ENCODE measurements at regions not wholly inside any gene's neighbourhood (a gene's known extent, or its start where the extent isn't known, plus 50 kb on each side); places are given as distances from the start of the nearest gene placed in this dataset.

DNA sequence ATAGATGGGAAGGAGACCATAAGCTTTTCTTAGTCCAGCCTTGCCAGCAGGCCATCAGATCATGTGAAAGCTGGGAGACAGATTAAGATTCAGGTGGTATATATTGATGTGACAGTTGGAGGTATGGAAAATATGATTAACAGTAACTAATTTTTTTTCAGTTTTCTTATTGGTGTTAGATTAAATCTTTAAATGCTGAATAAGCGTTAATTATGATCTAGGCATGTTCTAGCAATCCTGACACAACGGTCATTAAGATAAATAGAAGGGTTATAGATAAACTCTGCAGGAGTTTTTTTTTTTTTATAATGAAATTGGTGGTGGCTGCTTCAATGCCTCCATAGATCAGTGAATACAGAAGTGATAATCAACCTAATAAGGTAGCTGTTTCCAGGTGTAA is 649.5 kb upstream of the TENM3 start:
- H3K36me3 ChIP-seq (ENCODE audit: insufficient read depth, low read length) = no peaks in the 10 kb centered on the region
- H3K4me2 ChIP-seq (ENCODE audit: low read length) = no peak overlapping the region
- no peak overlapping the region for H3K9ac ChIP-seq (ENCODE audit: low read depth, low read length)
- H3K9me3 ChIP-seq (replicated peaks; ENCODE audit: low read length) = no peaks in the 10 kb centered on the region
- peaks cover 10% of the 10 kb centered on the region for H3K4me1 ChIP-seq (ENCODE audit: control insufficient read depth, insufficient read depth, low read length)
- H3K27me3 ChIP-seq (ENCODE audit: control insufficient read depth, insufficient read depth, low read length) = no peaks in the 10 kb centered on the region
- no peak overlapping the region for H3K4me3 ChIP-seq (ENCODE audit: low read length)

DNA sequence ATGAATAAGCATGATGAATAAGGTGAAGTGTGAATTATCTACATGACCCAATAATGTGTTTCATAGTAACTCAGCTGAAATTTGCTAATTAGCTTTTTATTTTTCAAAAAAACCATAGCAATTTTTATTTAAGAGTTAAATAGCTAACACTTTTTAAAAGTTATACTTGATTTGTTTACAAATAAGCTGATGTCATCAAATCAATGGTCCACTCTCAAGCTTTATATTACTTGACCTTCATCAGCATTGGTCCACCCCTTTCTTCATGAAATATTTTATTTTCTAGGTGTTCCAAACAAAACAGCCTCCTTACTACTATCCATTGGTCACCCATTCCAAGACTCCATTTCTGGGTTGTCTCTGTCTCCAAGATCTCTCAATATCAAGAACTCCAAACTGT is 649.0 kb upstream of the TENM3 start:
- H3K9ac ChIP-seq (ENCODE audit: low read depth, low read length) = no peak overlapping the region
- no peaks in the 10 kb centered on the region for H3K36me3 ChIP-seq (ENCODE audit: insufficient read depth, low read length)
- peaks cover 10% of the 10 kb centered on the region for H3K4me1 ChIP-seq (ENCODE audit: control insufficient read depth, insufficient read depth, low read length)
- H3K27me3 ChIP-seq (ENCODE audit: control insufficient read depth, insufficient read depth, low read length) = no peaks in the 10 kb centered on the region
- no peaks in the 10 kb centered on the region for H3K9me3 ChIP-seq (replicated peaks; ENCODE audit: low read length)
- no peak overlapping the region for H3K4me3 ChIP-seq (ENCODE audit: low read length)
- H3K4me2 ChIP-seq (ENCODE audit: low read length) = no peak overlapping the region

DNA sequence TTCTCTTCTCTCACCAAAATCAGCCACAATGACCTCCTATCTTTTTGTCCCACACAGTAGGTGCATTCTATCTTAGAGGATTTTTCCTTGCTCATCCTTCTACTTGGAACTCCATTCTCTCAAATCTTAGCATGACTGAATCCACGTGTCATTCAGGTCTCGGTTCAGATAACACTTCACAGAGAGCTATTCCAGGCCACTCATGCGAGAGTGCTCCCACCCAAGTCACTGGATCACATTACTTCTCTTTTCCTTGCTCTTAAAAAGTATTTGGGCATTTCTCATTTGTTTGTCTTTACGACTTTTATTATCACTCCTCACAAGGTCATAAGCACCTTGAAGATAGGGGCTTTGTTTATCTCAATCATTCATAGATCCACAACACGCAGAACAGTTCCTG is 647.5 kb upstream of the TENM3 start:
- Histone ChIP-seq H3K27me3 (ENCODE audit: control insufficient read depth, insufficient read depth, low read length) (no peaks in the 10 kb centered on the region), H3K4me3 (ENCODE audit: low read length) (no peak overlapping the region), H3K9me3 (replicated peaks; ENCODE audit: low read length) (no peaks in the 10 kb centered on the region), H3K9ac (ENCODE audit: low read depth, low read length) (no peak overlapping the region), H3K4me1 (ENCODE audit: control insufficient read depth, insufficient read depth, low read length) (peaks cover 10% of the 10 kb centered on the region), H3K4me2 (ENCODE audit: low read length) (no peak overlapping the region), H3K36me3 (ENCODE audit: insufficient read depth, low read length) (no peaks in the 10 kb centered on the region)

DNA sequence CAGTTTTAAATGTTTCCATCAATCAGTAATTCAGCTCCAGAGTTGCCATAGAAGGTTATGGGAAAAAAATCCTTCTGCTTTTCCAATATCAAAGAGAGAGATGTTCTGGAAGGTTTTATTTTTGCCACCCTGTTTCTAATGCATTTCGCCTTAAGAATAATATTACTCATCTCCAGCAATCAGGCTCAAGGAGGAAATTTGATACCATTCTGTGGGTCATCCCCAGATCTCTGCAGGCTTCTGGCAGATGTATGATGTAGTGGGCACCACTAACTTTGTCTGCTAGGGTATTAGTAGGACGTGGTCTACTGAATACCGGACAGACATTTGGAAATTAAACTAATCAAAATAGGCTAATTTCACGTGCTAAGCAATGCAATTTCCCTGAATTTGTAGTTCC is 645.4 kb upstream of the TENM3 start:
- peaks cover 10% of the 10 kb centered on the region for H3K4me1 ChIP-seq (ENCODE audit: control insufficient read depth, insufficient read depth, low read length)
- H3K4me2 ChIP-seq (ENCODE audit: low read length) = peak overlapping the region; percentile 52
- H3K36me3 ChIP-seq (ENCODE audit: insufficient read depth, low read length) = no peaks in the 10 kb centered on the region

DNA sequence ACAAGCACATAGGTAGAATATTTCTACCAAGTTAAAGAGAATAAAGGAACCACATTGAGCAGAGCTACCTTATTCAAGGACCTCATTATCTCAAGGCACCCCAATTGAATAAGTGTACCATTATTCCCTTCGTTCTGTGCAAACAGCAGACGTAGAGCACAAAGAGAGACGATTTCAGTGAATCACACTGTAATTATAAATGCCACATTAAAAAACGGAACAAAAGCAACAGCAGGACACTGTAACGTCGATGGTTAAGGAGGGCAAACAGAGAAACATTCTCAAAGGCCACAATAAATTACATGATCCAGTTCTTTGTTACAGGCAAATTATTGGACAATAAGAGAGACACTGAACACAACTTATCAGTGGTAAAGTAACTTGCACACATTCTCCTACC is 644.1 kb upstream of the TENM3 start:
- Histone ChIP-seq H3K4me1 (ENCODE audit: control insufficient read depth, insufficient read depth, low read length) (peaks cover 10% of the 10 kb centered on the region), H3K4me2 (ENCODE audit: low read length) (no peak overlapping the region), H3K4me3 (ENCODE audit: low read length) (no peak overlapping the region), H3K36me3 (ENCODE audit: insufficient read depth, low read length) (no peaks in the 10 kb centered on the region), H3K9ac (ENCODE audit: low read depth, low read length) (no peak overlapping the region), H3K9me3 (replicated peaks; ENCODE audit: low read length) (no peaks in the 10 kb centered on the region), H3K27me3 (ENCODE audit: control insufficient read depth, insufficient read depth, low read length) (no peaks in the 10 kb centered on the region)

More for the DNA sequence above, 645.4 kb upstream of the TENM3 start:
- Histone ChIP-seq H3K27me3 (ENCODE audit: control insufficient read depth, insufficient read depth, low read length) (no peaks in the 10 kb centered on the region), H3K9me3 (replicated peaks; ENCODE audit: low read length) (no peaks in the 10 kb centered on the region), H3K9ac (ENCODE audit: low read depth, low read length) (no peak overlapping the region), H3K4me3 (ENCODE audit: low read length) (no peak overlapping the region)

DNA sequence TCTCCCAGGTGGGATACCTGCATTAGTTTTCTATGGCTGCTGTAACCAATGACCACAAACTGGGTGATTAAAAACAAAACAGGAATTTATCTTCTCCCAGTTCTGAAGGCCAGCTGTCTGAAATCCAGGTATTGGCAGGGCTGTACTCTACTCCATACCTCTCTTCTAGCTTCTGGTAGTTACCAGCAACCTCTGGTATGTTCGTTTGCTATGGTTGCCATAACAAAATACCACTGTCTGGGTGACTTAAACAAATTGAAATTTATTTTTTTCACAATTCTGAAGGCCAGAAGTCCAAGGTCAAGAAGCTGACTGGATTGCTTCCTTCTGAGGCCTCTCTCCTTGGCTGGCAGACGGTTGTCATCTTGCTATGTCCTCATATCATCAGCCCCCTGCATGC is 642.1 kb upstream of the TENM3 start:
- Histone ChIP-seq H3K9me3 (replicated peaks; ENCODE audit: low read length) (no peaks in the 10 kb centered on the region), H3K4me3 (ENCODE audit: low read length) (no peak overlapping the region), H3K4me1 (ENCODE audit: control insufficient read depth, insufficient read depth, low read length) (peaks cover 10% of the 10 kb centered on the region), H3K4me2 (ENCODE audit: low read length) (no peak overlapping the region), H3K36me3 (ENCODE audit: insufficient read depth, low read length) (no peaks in the 10 kb centered on the region), H3K9ac (ENCODE audit: low read depth, low read length) (no peak overlapping the region), H3K27me3 (ENCODE audit: control insufficient read depth, insufficient read depth, low read length) (no peaks in the 10 kb centered on the region)

DNA sequence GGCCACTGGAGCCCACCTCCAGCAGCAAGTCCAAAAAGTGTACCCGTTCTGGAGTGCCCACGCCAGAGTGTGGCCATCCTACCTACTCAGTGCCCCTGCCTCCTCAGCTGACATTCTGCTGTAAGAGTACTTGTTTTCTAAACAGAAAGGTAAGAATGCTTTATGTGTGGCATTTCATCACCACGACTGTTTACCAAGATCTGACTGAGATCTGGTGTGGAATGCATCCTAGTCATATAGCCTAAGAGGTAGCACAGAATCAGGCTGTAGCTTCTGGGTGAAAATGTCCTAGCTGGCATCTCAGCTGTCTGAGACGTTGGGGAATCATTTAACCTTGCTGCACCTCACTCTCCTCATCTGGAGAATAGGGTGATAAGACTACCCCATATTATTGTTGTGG is 638.7 kb upstream of the TENM3 start:
- no peaks in the 10 kb centered on the region for H3K9me3 ChIP-seq (replicated peaks; ENCODE audit: low read length)
- H3K27me3 ChIP-seq (ENCODE audit: control insufficient read depth, insufficient read depth, low read length) = no peaks in the 10 kb centered on the region
- no peak overlapping the region for H3K9ac ChIP-seq (ENCODE audit: low read depth, low read length)
- H3K4me3 ChIP-seq (ENCODE audit: low read length) = no peak overlapping the region
- H3K36me3 ChIP-seq (ENCODE audit: insufficient read depth, low read length) = no peaks in the 10 kb centered on the region
- H3K4me2 ChIP-seq (ENCODE audit: low read length) = no peak overlapping the region
- H3K4me1 ChIP-seq (ENCODE audit: control insufficient read depth, insufficient read depth, low read length) = no peaks in the 10 kb centered on the region

DNA sequence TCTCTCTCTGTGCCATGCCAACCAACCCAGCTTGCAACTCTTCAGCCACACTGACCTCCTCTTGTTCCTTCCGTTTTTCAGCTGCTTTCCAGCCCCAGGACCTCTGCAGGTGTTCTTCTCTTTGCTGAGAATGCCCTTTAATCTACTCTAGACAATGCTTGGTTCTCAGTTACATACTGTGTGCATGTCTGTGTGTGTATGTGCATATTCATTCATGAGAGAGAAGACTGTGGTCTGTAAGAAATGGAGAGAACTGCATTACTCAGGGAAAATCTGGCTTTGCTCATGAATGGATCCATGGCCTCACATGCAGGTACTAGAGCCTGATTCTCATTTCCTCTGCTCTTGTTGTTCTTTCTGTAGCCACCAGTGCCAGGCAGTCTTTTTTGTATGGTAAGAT is 636.9 kb upstream of the TENM3 start:
- H3K9me3 ChIP-seq (replicated peaks; ENCODE audit: low read length) = no peaks in the 10 kb centered on the region
- H3K36me3 ChIP-seq (ENCODE audit: insufficient read depth, low read length) = no peaks in the 10 kb centered on the region
- H3K4me1 ChIP-seq (ENCODE audit: control insufficient read depth, insufficient read depth, low read length) = no peaks in the 10 kb centered on the region
- no peak overlapping the region for H3K4me3 ChIP-seq (ENCODE audit: low read length)
- no peak overlapping the region for H3K9ac ChIP-seq (ENCODE audit: low read depth, low read length)
- no peaks in the 10 kb centered on the region for H3K27me3 ChIP-seq (ENCODE audit: control insufficient read depth, insufficient read depth, low read length)
- H3K4me2 ChIP-seq (ENCODE audit: low read length) = no peak overlapping the region

DNA sequence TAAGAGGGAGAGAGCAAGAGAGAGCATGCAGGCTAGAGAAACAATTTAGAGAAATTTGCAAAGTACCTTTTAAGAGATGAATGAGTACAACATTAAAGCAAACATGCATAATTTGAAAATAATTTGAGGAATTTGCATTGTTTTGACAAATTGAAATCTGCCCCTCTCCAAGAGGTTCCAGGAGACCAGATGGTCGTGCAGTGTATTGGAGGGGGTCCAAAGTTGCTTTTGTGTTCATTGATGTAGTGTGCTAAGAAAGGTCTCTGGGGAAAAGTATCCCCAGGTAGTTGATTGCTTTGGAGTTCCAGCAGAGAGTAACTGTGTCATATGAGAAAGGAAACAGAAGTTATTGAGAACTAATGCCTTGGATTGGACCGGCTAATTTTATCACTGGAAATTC is 635.0 kb upstream of the TENM3 start:
- no peak overlapping the region for H3K4me3 ChIP-seq (ENCODE audit: low read length)

DNA sequence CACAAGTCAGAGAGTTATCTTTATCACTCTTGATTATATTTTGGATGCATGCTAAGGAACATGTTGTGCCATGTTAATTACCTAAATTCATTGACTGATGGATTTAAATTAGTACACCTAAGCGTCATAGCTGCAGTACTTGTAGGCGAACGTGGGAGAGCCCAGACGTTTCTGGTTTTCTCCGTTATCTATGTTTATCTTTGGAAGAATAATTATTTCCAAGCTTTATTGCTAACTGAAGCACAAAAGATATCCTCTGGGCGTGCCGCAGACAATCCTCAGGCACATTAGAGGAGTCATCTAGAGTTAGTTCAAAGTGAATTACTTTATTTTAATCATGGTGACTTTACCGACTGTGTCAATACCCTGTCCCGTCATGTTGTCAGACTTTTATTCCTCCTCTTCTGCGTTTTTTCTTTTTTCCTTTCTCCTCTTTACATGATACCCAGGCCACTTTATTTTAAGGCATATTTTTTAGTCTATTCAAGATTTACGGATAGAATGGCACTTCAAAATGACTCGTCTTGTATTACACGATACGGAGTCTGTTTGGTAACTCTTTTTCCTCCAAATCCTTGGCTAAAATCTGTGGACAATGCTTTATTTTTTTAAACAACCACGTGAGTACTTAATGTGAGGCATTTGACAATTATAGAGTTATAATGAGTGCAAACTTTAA is 632.0 kb upstream of the TENM3 start:
- Histone ChIP-seq H3K4me3 (ENCODE audit: low read length) (no peak overlapping the region), H3K9me3 (replicated peaks; ENCODE audit: low read length) (no peaks in the 10 kb centered on the region), H3K4me2 (ENCODE audit: low read length) (peak overlapping the region; percentile 20), H3K4me1 (ENCODE audit: control insufficient read depth, insufficient read depth, low read length) (peaks cover 5% of the 10 kb centered on the region), H3K36me3 (ENCODE audit: insufficient read depth, low read length) (no peaks in the 10 kb centered on the region), H3K9ac (ENCODE audit: low read depth, low read length) (no peak overlapping the region), H3K27me3 (ENCODE audit: control insufficient read depth, insufficient read depth, low read length) (no peaks in the 10 kb centered on the region)

More for the DNA sequence above, 635.0 kb upstream of the TENM3 start:
- no peaks in the 10 kb centered on the region for H3K9me3 ChIP-seq (replicated peaks; ENCODE audit: low read length)
- H3K9ac ChIP-seq (ENCODE audit: low read depth, low read length) = no peak overlapping the region
- H3K27me3 ChIP-seq (ENCODE audit: control insufficient read depth, insufficient read depth, low read length) = no peaks in the 10 kb centered on the region
- peaks cover 5% of the 10 kb centered on the region for H3K4me1 ChIP-seq (ENCODE audit: control insufficient read depth, insufficient read depth, low read length)
- no peaks in the 10 kb centered on the region for H3K36me3 ChIP-seq (ENCODE audit: insufficient read depth, low read length)
- H3K4me2 ChIP-seq (ENCODE audit: low read length) = no peak overlapping the region

DNA sequence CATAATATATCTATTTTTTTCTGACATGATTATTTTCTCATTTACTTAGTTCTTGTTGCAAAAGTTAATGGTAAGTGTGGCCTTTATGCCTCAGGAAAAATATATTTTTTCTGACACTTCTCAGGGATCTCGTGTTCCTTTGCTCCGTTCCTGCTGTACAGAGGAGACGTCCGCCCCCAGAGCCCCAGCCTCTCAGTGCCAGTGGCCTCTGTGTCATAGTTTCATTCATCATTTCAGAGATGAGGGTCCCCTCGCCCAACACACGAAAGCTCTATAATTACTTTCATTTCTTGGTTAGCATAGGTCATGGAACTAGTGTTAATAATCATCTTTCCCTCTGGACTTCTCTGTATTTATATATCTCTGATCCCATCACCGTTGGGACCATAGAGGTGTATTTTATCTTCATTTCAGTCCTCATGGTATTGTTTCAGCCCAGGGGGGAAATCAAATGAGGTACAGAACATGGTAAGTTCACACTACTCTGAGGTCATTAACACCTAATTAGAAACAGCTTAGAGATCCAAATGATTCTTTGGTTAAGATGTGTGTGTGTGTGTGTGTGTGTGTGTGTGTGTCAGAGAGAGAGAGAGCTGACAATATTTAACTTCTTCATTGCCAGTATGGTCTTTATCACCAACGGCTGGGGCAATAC is 631.1 kb upstream of the TENM3 start:
- Histone ChIP-seq H3K4me2 (ENCODE audit: low read length) (peak overlapping the region; percentile 20), H3K27me3 (ENCODE audit: control insufficient read depth, insufficient read depth, low read length) (no peaks in the 10 kb centered on the region), H3K9ac (ENCODE audit: low read depth, low read length) (no peak overlapping the region), H3K4me3 (ENCODE audit: low read length) (no peak overlapping the region), H3K36me3 (ENCODE audit: insufficient read depth, low read length) (no peaks in the 10 kb centered on the region), H3K4me1 (ENCODE audit: control insufficient read depth, insufficient read depth, low read length) (peaks cover 5% of the 10 kb centered on the region), H3K9me3 (replicated peaks; ENCODE audit: low read length) (no peaks in the 10 kb centered on the region)

DNA sequence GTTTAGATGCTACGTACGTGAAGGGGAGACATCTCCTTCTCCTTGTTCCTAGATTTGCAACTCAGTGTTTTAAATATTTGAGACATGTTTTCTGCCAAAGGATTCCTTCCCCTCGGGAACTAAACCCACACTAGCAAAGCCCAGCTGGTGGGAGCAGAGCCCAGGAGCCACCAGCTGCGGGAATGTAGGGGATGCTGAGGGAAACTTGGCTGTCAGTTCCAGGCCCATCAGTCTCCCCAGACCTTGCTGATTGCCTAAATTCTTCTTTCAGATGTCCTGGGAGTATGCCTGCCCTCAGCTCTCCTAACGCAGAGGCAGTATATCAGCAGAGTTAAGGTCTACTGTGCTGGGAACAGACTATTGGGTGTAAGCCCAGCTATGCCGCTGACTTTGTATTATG is 630.0 kb upstream of the TENM3 start:
- Histone ChIP-seq H3K4me3 (ENCODE audit: low read length) (no peak overlapping the region), H3K9me3 (replicated peaks; ENCODE audit: low read length) (no peaks in the 10 kb centered on the region), H3K4me1 (ENCODE audit: control insufficient read depth, insufficient read depth, low read length) (peaks cover 5% of the 10 kb centered on the region), H3K4me2 (ENCODE audit: low read length) (no peak overlapping the region), H3K36me3 (ENCODE audit: insufficient read depth, low read length) (no peaks in the 10 kb centered on the region), H3K9ac (ENCODE audit: low read depth, low read length) (no peak overlapping the region), H3K27me3 (ENCODE audit: control insufficient read depth, insufficient read depth, low read length) (no peaks in the 10 kb centered on the region)
